Activated CD4-positive, CD25-positive, alpha-beta regulatory T cell (primary cell): ENCODE measurements at regions not wholly inside any gene's neighbourhood (a gene's known extent, or its start where the extent isn't known, plus 50 kb on each side); places are given as distances from the start of the nearest gene placed in this dataset.
A peak's percentile ranks its signal among the peaks of the same experiment; 100 is the strongest.

ENCODE experiments used
- DNase-seq, 4 experiments: peaks; one replicate each; lab custom pipeline; 2025; lab: John Stamatoyannopoulos, UW

- no peak for DNase-seq
Observed at GRCh38 chr21:31566064-31566463, 93.4 kb upstream of the SOD1 start.

- no peak for DNase-seq
Observed at GRCh38 chr21:31564439-31564838, 95.1 kb upstream of the SOD1 start.

- no peak for DNase-seq
Observed at GRCh38 chr21:31560479-31560878, 99.0 kb upstream of the SOD1 start.

GRCh38 chr21:31559368-31560119, 99.9 kb upstream of the SOD1 start:
- peak; percentile 74 to 89 (median 82) for DNase-seq

- DNase-seq: peak; percentile 69 to 77 (median 74)
Observed at GRCh38 chr21:31558962-31559367, 100.5 kb upstream of the SOD1 start.

GRCh38 chr21:31558189-31558961, 101.1 kb upstream of the SOD1 start:
- DNase-seq: peak in 1 of 4 experiments; percentile 18

- DNase-seq: peak in 1 of 4 experiments; percentile 18
Observed at GRCh38 chr21:31557421-31558188, 101.9 kb upstream of the SOD1 start.

- DNase-seq: no peak
Observed at GRCh38 chr21:31556662-31557061, 102.8 kb upstream of the SOD1 start.

GRCh38 chr21:31555741-31556191, 103.7 kb upstream of the SOD1 start:
- DNase-seq: no peak

GRCh38 chr21:31554511-31555022, 104.9 kb upstream of the SOD1 start:
- no peak for DNase-seq

GRCh38 chr21:31553926-31554325, 105.6 kb upstream of the SOD1 start:
- no peak for DNase-seq

- no peak for DNase-seq
Observed at GRCh38 chr21:31553461-31553860, 106.0 kb upstream of the SOD1 start.

GRCh38 chr21:31552826-31553225, 106.7 kb upstream of the SOD1 start:
- no peak for DNase-seq

- no peak for DNase-seq
Observed at GRCh38 chr21:31550070-31550469, 109.4 kb upstream of the SOD1 start.

- no peak for DNase-seq
Observed at GRCh38 chr21:31548688-31549087, 110.8 kb upstream of the SOD1 start.

GRCh38 chr21:31546443-31547170, 112.9 kb upstream of the SOD1 start:
- DNase-seq: no peak

- DNase-seq: no peak
Observed at GRCh38 chr21:31545036-31545435, 114.5 kb upstream of the SOD1 start.

GRCh38 chr21:31543191-31543590, 116.3 kb upstream of the SOD1 start:
- no peak for DNase-seq

- no peak for DNase-seq
Observed at GRCh38 chr21:31538816-31539215, 120.7 kb upstream of the SOD1 start.

GRCh38 chr21:31537872-31538576, 121.5 kb upstream of the SOD1 start:
- no peak for DNase-seq

- DNase-seq: no peak
Observed at GRCh38 chr21:31536138-31536537, 123.4 kb upstream of the SOD1 start.
